ENCODE measurements at regions not wholly inside any gene's neighbourhood (a gene's known extent, or its start where the extent isn't known, plus 50 kb on each side); places are given as distances from the start of the nearest gene placed in this dataset.

DNA sequence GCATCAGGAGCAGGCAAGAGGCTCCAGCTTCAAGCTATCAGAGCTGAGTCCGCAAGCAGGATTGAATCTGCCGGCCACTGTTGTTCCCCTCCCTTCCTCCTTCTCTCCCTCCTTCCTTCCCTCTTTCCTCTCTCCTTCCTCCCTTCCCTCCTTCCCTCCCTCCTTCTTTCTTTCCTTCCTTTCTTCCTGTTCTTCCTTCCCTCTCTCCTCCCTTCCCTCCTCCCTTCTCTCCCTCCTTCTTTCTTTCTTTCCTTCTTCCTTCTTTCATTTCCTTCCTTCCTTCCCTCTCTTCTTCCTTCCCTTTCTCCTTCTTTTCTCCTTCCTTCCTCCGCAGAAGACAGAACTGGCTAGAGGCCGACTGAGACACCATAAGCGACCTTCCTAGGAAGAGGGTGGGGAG, 534.0 kb downstream of the NPHP4 start (continued):
- TF ChIP-seq CEBPZ (IDR thresholded peaks at IDR 0.05; ENCODE audit: low read depth, low read length) (no peak), MYB (IDR thresholded peaks at IDR 0.05; ENCODE audit: borderline replicate concordance, low read depth, low read length) (no peak), MTA2 (IDR thresholded peaks at IDR 0.05; ENCODE audit: low read depth) (no peak), E4F1 (IDR thresholded peaks at IDR 0.05; ENCODE audit: borderline replicate concordance, partially characterized antibody) (no peak), SUPT20H (IDR thresholded peaks at IDR 0.05; ENCODE audit: borderline replicate concordance, control insufficient read depth, low read depth, low read length) (no peak), SREBF2 (IDR thresholded peaks at IDR 0.05; ENCODE audit: low read length) (no peak), KLF5 (IDR thresholded peaks at IDR 0.05; ENCODE audit: partially characterized antibody) (no peak), SREBF1 (IDR thresholded peaks at IDR 0.05; ENCODE audit: low read length) (no peak), PAX5 (IDR thresholded peaks at IDR 0.05; ENCODE audit: borderline replicate concordance, low read depth, low read length) (no peak), CREB1 (IDR thresholded peaks at IDR 0.05; ENCODE audit: low read depth) (no peak)
